Head of caudate nucleus (tissue), 42 donors: ENCODE measurements at regions not wholly inside any gene's neighbourhood (a gene's known extent, or its start where the extent isn't known, plus 50 kb on each side); places are given as distances from the start of the nearest gene placed in this dataset.
A peak's percentile ranks its signal among the peaks of the same experiment; 100 is the strongest.
"Not testable (repeated sequence)": the region's sequence is repeated elsewhere in the genome, so short reads cannot be mapped to it uniquely, and the experiment has no call there.

Source experiments
- DNase-seq, 42 donors: peaks; one replicate each; pipeline versions ENCODE4 v3.0.0 to v3.0.0-alpha.2; 2020 to 2021; ENCODE audit warnings: mixed read lengths in 7 of 42
- intact Hi-C: fragments of 100-400 bp; cut with DNase I; formaldehyde crosslinking; loops from one replicate; pipeline ENCODE4 v1.15.0; 2022

DNA sequence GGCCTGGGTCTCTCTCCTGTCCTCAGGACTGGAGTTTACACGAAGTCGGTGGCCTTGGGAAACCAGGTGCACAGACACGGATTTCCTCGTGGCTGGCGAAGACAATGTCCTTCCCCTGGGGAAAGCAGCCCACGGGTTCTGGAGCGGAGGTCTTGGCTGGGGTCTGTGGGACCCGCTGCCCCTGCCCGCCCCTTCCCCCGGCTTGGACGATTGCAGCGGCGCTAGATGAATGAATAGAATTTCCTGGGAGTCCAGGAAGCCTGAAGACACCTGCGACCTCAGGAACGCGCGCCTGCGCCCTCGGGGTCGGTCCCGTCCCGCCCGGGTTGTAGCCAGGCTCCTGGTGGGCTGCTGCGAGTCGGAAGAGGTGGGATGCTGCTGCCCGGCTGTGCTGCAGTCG, 564.7 kb downstream of the TSPY10 start:
- intact Hi-C loops = no loop called here
- peak in 1 of 42 donors; percentile 3 for DNase-seq

GRCh38 chrY:10106252-10106651, 578.6 kb downstream of the TSPY10 start:
- intact Hi-C loops = not testable (repeated sequence)
- DNase-seq = peak in 2 of 42 donors; percentile 1 to 20
